Activated B cell treated with CpG ODN at 0.5 μM for 24 hours (primary cell): ENCODE measurements at regions not wholly inside any gene's neighbourhood (a gene's known extent, or its start where the extent isn't known, plus 50 kb on each side); places are given as distances from the start of the nearest gene placed in this dataset.

Experiments
- ATAC-seq: fragments of 200-7000 bp; cut with Tn5 transposase; one replicate; pipeline ENCODE4 v1.10.0; 2021; ENCODE audit warnings: low read depth, mild to moderate bottlenecking, moderate library complexity
- CTCF ChIA-PET: fragments of 350-600 bp; sonication (Branson Sonifier 250); formaldehyde crosslinking; loops from one replicate; lab custom pipeline; 2021; ENCODE audit warnings: antibody characterized with exemption; lab: Charles Lee
- POLR2A ChIA-PET: fragments of 350-600 bp; sonication (Branson Sonifier 250); formaldehyde crosslinking; loops from one replicate; lab custom pipeline; 2021; ENCODE audit warnings: antibody characterized with exemption; lab: Charles Lee
- DNase-seq: peaks from one replicate; pipeline ENCODE4 v3.0.0; 2022
- H3K27ac Mint-ChIP-seq: one replicate; pipeline ENCODE4 v1.8.0; 2020; ENCODE audit warnings: mixed read lengths
- H3K27me3 Mint-ChIP-seq: one replicate; pipeline ENCODE4 v1.8.0; 2021; ENCODE audit warnings: mixed read lengths
- H3K36me3 Mint-ChIP-seq: one replicate; pipeline ENCODE4 v1.8.0; 2021; ENCODE audit warnings: low read depth, mixed read lengths
- H3K4me1 Mint-ChIP-seq: one replicate; pipeline ENCODE4 v1.8.0; 2021; ENCODE audit warnings: mixed read lengths
- H3K4me3 Mint-ChIP-seq: one replicate; pipeline ENCODE4 v1.8.0; 2020; ENCODE audit warnings: mild to moderate bottlenecking, mixed read lengths
- H3K9me3 Mint-ChIP-seq: one replicate; pipeline ENCODE4 v1.8.0; 2020; ENCODE audit warnings: mixed read lengths
- intact Hi-C: fragments of 100-400 bp; cut with micrococcal nuclease; formaldehyde crosslinking; loops from one replicate; pipeline ENCODE4 v1.15.1; 2024
- TF ChIP-seq, protein P1 (sequence below): fragments of 200-600 bp; IDR thresholded peaks from one replicate; pipeline ENCODE4 v1.8.0; 2022; ENCODE audit warnings: antibody characterized with exemption, mild to moderate bottlenecking

DNA sequence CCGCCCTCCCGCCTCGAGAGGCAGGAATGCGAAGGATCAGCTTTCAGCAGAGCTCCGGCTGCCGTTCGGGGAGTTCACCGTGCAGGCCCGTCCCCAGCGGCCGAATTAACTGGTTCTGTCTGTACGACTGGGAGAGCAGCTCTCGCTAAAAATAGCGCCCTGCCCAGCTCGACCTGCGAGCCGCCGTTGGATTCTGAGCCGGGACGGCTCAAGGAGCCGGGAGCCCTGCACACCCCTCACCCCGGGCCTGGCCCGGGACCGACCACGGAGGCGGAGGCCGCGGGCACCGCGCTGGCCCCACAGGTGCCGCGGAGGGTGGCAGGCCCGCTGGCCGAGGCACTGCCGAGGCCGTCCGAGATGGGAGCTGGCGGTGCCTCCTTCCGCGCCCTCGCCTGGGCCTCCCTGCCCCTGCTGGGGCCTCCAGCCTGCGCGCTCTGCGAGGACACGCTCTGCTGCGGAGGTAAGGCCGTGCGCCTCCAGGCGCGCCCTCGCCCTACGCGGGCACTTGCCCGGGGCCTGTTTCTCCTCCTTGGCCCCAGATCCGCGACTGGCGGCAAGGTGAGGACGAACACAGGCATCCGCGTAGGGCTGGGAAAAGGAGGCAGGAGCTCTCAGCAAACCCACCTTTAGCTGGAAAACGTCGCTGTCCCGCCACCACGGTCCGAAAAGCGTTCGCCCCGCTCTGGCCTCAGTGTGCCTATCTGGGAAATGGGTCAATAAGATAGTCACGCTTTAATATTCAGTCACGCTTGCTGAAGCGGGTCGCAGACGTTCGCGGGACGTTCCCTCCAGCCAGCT lies 53.1 kb upstream of the DAB2IP start:
- Mint-ChIP-seq H3K27ac (no peak overlapping the region), H3K27me3 (peaks cover 54% of the 10 kb centered on the region), H3K4me3 (no peak overlapping the region), H3K36me3 (peaks cover 2% of the 10 kb centered on the region), H3K4me1 (peaks cover 7% of the 10 kb centered on the region), H3K9me3 (peaks cover 6% of the 10 kb centered on the region)
- intact Hi-C loops, result no loop called here
- POLR2A ChIA-PET, result no interaction called here
- TF ChIP-seq, protein P1, sequence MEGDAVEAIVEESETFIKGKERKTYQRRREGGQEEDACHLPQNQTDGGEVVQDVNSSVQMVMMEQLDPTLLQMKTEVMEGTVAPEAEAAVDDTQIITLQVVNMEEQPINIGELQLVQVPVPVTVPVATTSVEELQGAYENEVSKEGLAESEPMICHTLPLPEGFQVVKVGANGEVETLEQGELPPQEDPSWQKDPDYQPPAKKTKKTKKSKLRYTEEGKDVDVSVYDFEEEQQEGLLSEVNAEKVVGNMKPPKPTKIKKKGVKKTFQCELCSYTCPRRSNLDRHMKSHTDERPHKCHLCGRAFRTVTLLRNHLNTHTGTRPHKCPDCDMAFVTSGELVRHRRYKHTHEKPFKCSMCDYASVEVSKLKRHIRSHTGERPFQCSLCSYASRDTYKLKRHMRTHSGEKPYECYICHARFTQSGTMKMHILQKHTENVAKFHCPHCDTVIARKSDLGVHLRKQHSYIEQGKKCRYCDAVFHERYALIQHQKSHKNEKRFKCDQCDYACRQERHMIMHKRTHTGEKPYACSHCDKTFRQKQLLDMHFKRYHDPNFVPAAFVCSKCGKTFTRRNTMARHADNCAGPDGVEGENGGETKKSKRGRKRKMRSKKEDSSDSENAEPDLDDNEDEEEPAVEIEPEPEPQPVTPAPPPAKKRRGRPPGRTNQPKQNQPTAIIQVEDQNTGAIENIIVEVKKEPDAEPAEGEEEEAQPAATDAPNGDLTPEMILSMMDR, result no peak
- ATAC-seq (no peak), DNase-seq (no peak)
- CTCF ChIA-PET, result no interaction called here

GRCh38 chr9:121598965-121599871 lies 52.2 kb upstream of the DAB2IP start:
- intact Hi-C loops, result no loop called here
- Mint-ChIP-seq H3K4me1 (peaks cover 7% of the 10 kb centered on the region), H3K27me3 (peaks cover 58% of the 10 kb centered on the region), H3K4me3 (no peak overlapping the region), H3K9me3 (peaks cover 6% of the 10 kb centered on the region), H3K27ac (no peak overlapping the region), H3K36me3 (peaks cover 2% of the 10 kb centered on the region)
- TF ChIP-seq, protein P1, result no peak
- ChIA-PET CTCF (no interaction called here), POLR2A (no interaction called here)
- DNase-seq (no peak), ATAC-seq (peak; percentile 14)

DNA sequence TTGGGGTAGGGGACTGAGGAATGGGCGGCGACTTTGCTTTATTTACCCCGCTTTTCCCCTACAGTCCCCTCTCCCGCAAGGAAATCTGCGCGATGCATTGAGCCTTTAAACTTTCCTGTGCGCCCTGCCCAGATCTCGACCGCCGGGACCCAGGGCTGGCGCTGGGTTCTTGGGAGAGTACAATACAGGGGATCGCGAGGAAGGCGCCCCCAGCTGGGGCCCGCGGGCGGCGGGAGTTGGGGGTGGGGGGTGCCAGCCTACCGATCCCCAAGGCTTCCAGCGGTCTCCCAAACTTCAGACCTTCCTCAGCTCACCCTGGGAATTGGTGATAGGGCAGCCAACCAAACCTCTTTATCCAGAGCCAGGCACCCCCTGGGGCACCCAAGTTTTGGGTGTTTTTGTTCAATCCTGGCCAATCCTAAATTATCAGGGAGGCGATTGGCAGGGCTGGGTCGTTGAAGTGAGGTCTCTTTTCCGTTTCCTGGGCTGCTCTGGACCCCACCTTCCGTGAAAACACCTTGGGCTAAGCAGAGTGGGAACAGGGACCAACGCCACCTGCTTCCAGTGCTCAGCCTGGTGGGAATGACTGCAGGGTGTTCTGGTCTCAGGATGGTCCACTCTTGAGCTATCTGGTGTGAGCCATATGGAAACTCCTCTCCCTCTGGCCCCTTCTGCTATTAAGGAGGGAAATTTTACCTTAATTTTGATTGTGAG lies 51.4 kb upstream of the DAB2IP start:
- intact Hi-C loops, result no loop called here
- POLR2A ChIA-PET, result no interaction called here
- peaks cover 2% of the 10 kb centered on the region for H3K36me3 Mint-ChIP-seq
- CTCF ChIA-PET, result no interaction called here
- DNase-seq (no peak), ATAC-seq (no peak)
- H3K9me3 Mint-ChIP-seq, result peaks cover 6% of the 10 kb centered on the region
- peaks cover 7% of the 10 kb centered on the region for H3K4me1 Mint-ChIP-seq
- H3K27ac Mint-ChIP-seq, result no peak overlapping the region
- peaks cover 57% of the 10 kb centered on the region for H3K27me3 Mint-ChIP-seq
- TF ChIP-seq, protein P1, result no peak
- no peak overlapping the region for H3K4me3 Mint-ChIP-seq

GRCh38 chr9:121601194-121601593 lies 50.2 kb upstream of the DAB2IP start:
- ChIA-PET POLR2A (no interaction called here), CTCF (no interaction called here)
- DNase-seq (no peak), ATAC-seq (no peak)
- Mint-ChIP-seq H3K36me3 (peaks cover 2% of the 10 kb centered on the region), H3K9me3 (peaks cover 6% of the 10 kb centered on the region), H3K4me1 (peaks cover 7% of the 10 kb centered on the region), H3K27ac (no peak overlapping the region), H3K27me3 (peaks cover 54% of the 10 kb centered on the region), H3K4me3 (no peak overlapping the region)
- intact Hi-C loops, result no loop called here
- TF ChIP-seq, protein P1, result no peak
